Endothelial cell of umbilical vein (primary cell): ENCODE measurements at regions not wholly inside any gene's neighbourhood (a gene's known extent, or its start where the extent isn't known, plus 50 kb on each side); places are given as distances from the start of the nearest gene placed in this dataset.

Experiments
- BruUV-seq: library from RNA; stranded (reverse); fragments of 400-500 nt; replicated peaks from 2 replicates; lab custom pipeline; 2021; lab: Mats Ljungman, UMichigan
- CTCF ChIA-PET: fragments of 300-600, 350-600 bp; sonication (Branson Sonifier 250); formaldehyde crosslinking; loops from one replicate; lab custom pipeline; 2021; ENCODE audit warnings: antibody characterized with exemption, inconsistent platforms; lab: Charles Lee
- POLR2A ChIA-PET: fragments of 300-600, 350-600 bp; sonication (Branson Sonifier 250); formaldehyde crosslinking; loops from one replicate; lab custom pipeline; 2021; ENCODE audit warnings: antibody characterized with exemption, inconsistent platforms; lab: Charles Lee
- DNase-seq: peaks from one replicate; pipeline ENCODE4 v3.0.0-alpha.2; 2011; ENCODE audit warnings: low read depth, low spot score
- FAIRE-seq: peaks from 2 replicates; lab custom pipeline; 2011; peaks lifted over from hg19 to GRCh38; lab: Jason Lieb, UNC
- H2AFZ ChIP-seq: 2 replicates; pipeline ENCODE4 v1.6.0; 2012; ENCODE audit warnings: low read depth, low read length, control low read depth, inconsistent platforms
- H3K27ac ChIP-seq: 2 replicates; pipeline ENCODE4 v1.5.1; 2011; ENCODE audit warnings: low read depth, mild to moderate bottlenecking, control low read depth, low read length, moderate library complexity; ENCODE audit not compliant: insufficient read depth
- H3K27me3 ChIP-seq, 2 experiments: 2 replicates each; pipeline versions ENCODE4 v1.6.0 to v1.6.1; 2011; ENCODE audit warnings: low read length in 2 of 2, mixed read lengths in 1 of 2; ENCODE audit not compliant: control insufficient read depth in 2 of 2, insufficient read depth in 2 of 2
- H3K36me3 ChIP-seq, 2 experiments: 2 replicates in 1 of 2; 3 replicates in 1 of 2; pipeline ENCODE4 v1.5.1; 2011; ENCODE audit warnings: low read length in 2 of 2, mild to moderate bottlenecking in 1 of 2, moderate library complexity in 1 of 2; ENCODE audit not compliant: control insufficient read depth in 2 of 2, insufficient read depth in 2 of 2; ENCODE audit errors: extremely low read depth in 1 of 2
- H3K4me1 ChIP-seq: 3 replicates; pipeline ENCODE4 v1.5.1; 2011; ENCODE audit warnings: mild to moderate bottlenecking, low read length; ENCODE audit not compliant: control insufficient read depth, insufficient read depth; ENCODE audit errors: extremely low read depth
- H3K4me2 ChIP-seq: 2 replicates; pipeline ENCODE4 v1.6.1; 2011; ENCODE audit warnings: low read length, control low read depth, mixed read lengths; ENCODE audit not compliant: insufficient read depth
- H3K4me3 ChIP-seq, 3 experiments: fragments of 200-600 bp in 1 of 3; sonication (generic), shearing (Covaris generic) in 1 of 3; replicated peaks in 1 of 3; 2 replicates each; pipeline ENCODE4 v1.5.1; 2011 to 2016; ENCODE audit warnings: control low read depth in 3 of 3, low read length in 3 of 3, mild to moderate bottlenecking in 2 of 3, inconsistent platforms in 1 of 3, low read depth in 1 of 3, moderate library complexity in 1 of 3; ENCODE audit not compliant: insufficient read depth in 1 of 3
- H3K79me2 ChIP-seq: 2 replicates; pipeline ENCODE4 v1.6.0; 2012; ENCODE audit warnings: low read length, inconsistent platforms; ENCODE audit not compliant: control insufficient read depth, insufficient read depth
- H3K9ac ChIP-seq: replicated peaks from 2 replicates; pipeline ENCODE3; 2011; ENCODE audit warnings: low read length, control low read depth; ENCODE audit not compliant: insufficient read depth; ENCODE audit errors: extremely low read depth
- H3K9me1 ChIP-seq: replicated peaks from 3 replicates; pipeline ENCODE4 v1.6.0; 2011; ENCODE audit warnings: mild to moderate bottlenecking, low read length; ENCODE audit not compliant: control insufficient read depth, insufficient read depth; ENCODE audit errors: extremely low read depth
- H3K9me3 ChIP-seq: replicated peaks from 2 replicates; pipeline ENCODE4 v1.5.1; 2012; ENCODE audit warnings: low read length, inconsistent platforms; ENCODE audit not compliant: control insufficient read depth, insufficient read depth
- H4K20me1 ChIP-seq: replicated peaks from 2 replicates; pipeline ENCODE3; 2011; ENCODE audit warnings: mild to moderate bottlenecking, low read length; ENCODE audit not compliant: control insufficient read depth, insufficient read depth; ENCODE audit errors: extremely low read depth
- CTCF ChIP-seq, 2 donors: IDR thresholded peaks; 1 replicate in 1 of 2; 2 replicates in 1 of 2; pipeline ENCODE4 v1.5.1; 2011; ENCODE audit warnings: low read length in 2 of 2, mild to moderate bottlenecking in 2 of 2, moderate library complexity in 2 of 2, control low read depth in 1 of 2, inconsistent platforms in 1 of 2, low read depth in 1 of 2; ENCODE audit not compliant: insufficient read depth in 1 of 2; ENCODE audit errors: extremely low read depth in 1 of 2
- EZH2 ChIP-seq: IDR thresholded peaks from 2 replicates; pipeline ENCODE4 v1.6.1; 2012; ENCODE audit warnings: borderline replicate concordance, low read depth, mild to moderate bottlenecking, moderate library complexity, low read length, inconsistent platforms; ENCODE audit not compliant: severe bottlenecking
- FOS ChIP-seq: IDR thresholded peaks from 2 replicates; pipeline ENCODE4 v1.6.1; 2011; ENCODE audit warnings: mild to moderate bottlenecking, low read length, moderate library complexity, borderline replicate concordance; ENCODE audit not compliant: insufficient read depth
- GATA2 ChIP-seq: IDR thresholded peaks from 2 replicates; pipeline ENCODE4 v1.7.0; 2011; ENCODE audit warnings: low read depth, mild to moderate bottlenecking, moderate library complexity, mixed read lengths, low read length; ENCODE audit not compliant: insufficient read length, insufficient read depth
- JUN ChIP-seq: IDR thresholded peaks from 2 replicates; pipeline ENCODE4 v1.6.1; 2011; ENCODE audit warnings: borderline replicate concordance, low read depth; ENCODE audit not compliant: insufficient read length, insufficient read depth
- MAX ChIP-seq: IDR thresholded peaks from 2 replicates; pipeline ENCODE4 v1.6.1; 2011; ENCODE audit not compliant: insufficient read depth, insufficient read length
- MYC ChIP-seq: IDR thresholded peaks from one replicate; pipeline ENCODE4 v1.6.1; 2011; ENCODE audit warnings: mild to moderate bottlenecking, low read depth, low read length
- POLR2A ChIP-seq: IDR thresholded peaks from 2 replicates; pipeline ENCODE4 v1.6.1; 2012; ENCODE audit warnings: low read depth, mild to moderate bottlenecking, control low read depth, low read length
- POLR2AphosphoS5 ChIP-seq: IDR thresholded peaks from 2 replicates; pipeline ENCODE4 v1.6.1; 2012; ENCODE audit warnings: low read depth, mild to moderate bottlenecking, control low read depth, low read length, moderate library complexity; ENCODE audit not compliant: insufficient read depth
- dilution Hi-C: fragments of 300-500 bp; cut with MboI; formaldehyde crosslinking; loops from one replicate; pipeline ENCODE4 v1.15.0; 2019; ENCODE audit warnings: low sequenced_read_pairs; ENCODE audit not compliant: extremely low pct_ligation_motif_present
- intact Hi-C: fragments of 100-400 bp; cut with micrococcal nuclease; formaldehyde crosslinking; loops from one replicate; pipeline ENCODE4 v1.10.0; 2022

GRCh38 chr11:109059402-109059801 is 362.6 kb upstream of the C11orf87 start:
- Histone ChIP-seq H3K36me3 (no peaks in the 10 kb centered on the region), H3K27ac (no peak overlapping the region), H3K9ac (no peak overlapping the region), H2AFZ (no peak overlapping the region), H4K20me1 (no peaks in the 10 kb centered on the region), H3K4me3 (no peak overlapping the region), H3K79me2 (no peaks in the 10 kb centered on the region), H3K27me3 (peaks cover 0 to 4% of the 10 kb centered on the region in 2 experiments), H3K9me1 (no peaks in the 10 kb centered on the region), H3K4me2 (no peak overlapping the region), H3K9me3 (no peaks in the 10 kb centered on the region), H3K4me1 (no peaks in the 10 kb centered on the region)
- no peak for FAIRE-seq
- DNase-seq: no peak
- dilution Hi-C loops: no loop called here
- intact Hi-C loops: no loop called here
- POLR2A ChIA-PET: no interaction called here
- TF ChIP-seq MYC: no peak
- TF ChIP-seq POLR2A: no peak
- TF ChIP-seq POLR2AphosphoS5: no peak
- no peak for TF ChIP-seq GATA2
- no peak for TF ChIP-seq CTCF (IDR thresholded peaks at IDR 0.05; ENCODE audit: extremely low read depth in 1 of 2, insufficient read depth in 1 of 2, low read depth in 1 of 2, low read length in 2 of 2)
- TF ChIP-seq MAX: no peak
- TF ChIP-seq FOS: no peak
- TF ChIP-seq JUN: no peak
- TF ChIP-seq EZH2: no peak
- CTCF ChIA-PET: interaction anchor here (0.9 to 1.7 kb wide), 3 partner anchors 11 to 22 kb away, joined by 3 to 5 read pairs (median 3); no protein-coding TSS in a partner anchor
- no TSS peak for BruUV-seq
